ENCODE measurements at regions not wholly inside any gene's neighbourhood (a gene's known extent, or its start where the extent isn't known, plus 50 kb on each side); places are given as distances from the start of the nearest gene placed in this dataset.

DNA sequence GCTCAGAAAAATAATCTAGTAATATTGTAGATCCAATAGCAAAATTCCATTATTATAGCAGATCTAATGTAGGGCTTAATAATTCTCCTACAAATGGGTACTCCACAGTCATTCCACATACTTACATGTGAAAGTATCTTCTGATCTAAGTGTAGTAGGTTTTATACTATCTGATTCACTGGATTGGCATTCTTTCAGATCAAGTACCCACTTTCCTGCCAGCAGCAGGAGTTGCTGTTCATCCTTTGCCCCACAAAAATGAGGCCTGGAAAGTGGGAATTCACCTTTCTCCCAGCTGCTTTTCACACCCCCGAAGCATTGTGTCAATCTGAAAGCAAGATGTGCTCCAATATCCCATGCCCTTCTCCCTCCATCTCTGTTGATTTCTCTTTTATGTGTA is 77.1 kb upstream of the RXFP1 start:
- TF ChIP-seq, protein P1, sequence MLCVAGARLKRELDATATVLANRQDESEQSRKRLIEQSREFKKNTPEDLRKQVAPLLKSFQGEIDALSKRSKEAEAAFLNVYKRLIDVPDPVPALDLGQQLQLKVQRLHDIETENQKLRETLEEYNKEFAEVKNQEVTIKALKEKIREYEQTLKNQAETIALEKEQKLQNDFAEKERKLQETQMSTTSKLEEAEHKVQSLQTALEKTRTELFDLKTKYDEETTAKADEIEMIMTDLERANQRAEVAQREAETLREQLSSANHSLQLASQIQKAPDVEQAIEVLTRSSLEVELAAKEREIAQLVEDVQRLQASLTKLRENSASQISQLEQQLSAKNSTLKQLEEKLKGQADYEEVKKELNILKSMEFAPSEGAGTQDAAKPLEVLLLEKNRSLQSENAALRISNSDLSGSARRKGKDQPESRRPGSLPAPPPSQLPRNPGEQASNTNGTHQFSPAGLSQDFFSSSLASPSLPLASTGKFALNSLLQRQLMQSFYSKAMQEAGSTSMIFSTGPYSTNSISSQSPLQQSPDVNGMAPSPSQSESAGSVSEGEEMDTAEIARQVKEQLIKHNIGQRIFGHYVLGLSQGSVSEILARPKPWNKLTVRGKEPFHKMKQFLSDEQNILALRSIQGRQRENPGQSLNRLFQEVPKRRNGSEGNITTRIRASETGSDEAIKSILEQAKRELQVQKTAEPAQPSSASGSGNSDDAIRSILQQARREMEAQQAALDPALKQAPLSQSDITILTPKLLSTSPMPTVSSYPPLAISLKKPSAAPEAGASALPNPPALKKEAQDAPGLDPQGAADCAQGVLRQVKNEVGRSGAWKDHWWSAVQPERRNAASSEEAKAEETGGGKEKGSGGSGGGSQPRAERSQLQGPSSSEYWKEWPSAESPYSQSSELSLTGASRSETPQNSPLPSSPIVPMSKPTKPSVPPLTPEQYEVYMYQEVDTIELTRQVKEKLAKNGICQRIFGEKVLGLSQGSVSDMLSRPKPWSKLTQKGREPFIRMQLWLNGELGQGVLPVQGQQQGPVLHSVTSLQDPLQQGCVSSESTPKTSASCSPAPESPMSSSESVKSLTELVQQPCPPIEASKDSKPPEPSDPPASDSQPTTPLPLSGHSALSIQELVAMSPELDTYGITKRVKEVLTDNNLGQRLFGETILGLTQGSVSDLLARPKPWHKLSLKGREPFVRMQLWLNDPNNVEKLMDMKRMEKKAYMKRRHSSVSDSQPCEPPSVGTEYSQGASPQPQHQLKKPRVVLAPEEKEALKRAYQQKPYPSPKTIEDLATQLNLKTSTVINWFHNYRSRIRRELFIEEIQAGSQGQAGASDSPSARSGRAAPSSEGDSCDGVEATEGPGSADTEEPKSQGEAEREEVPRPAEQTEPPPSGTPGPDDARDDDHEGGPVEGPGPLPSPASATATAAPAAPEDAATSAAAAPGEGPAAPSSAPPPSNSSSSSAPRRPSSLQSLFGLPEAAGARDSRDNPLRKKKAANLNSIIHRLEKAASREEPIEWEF (IDR thresholded peaks at IDR 0.05; ENCODE audit: insufficient replicate concordance, low read depth, low read length), result no peak
- FAIRE-seq, result no peak
- H3K79me2 ChIP-seq (ENCODE audit: control insufficient read depth, insufficient read depth, low read length), result no peaks in the 10 kb centered on the region
- no peak for ATAC-seq
- BruUV-seq (replicated peaks), result no TSS peak
- H3K9me3 ChIP-seq (replicated peaks; ENCODE audit: control insufficient read depth, insufficient read depth, low read length), result no peaks in the 10 kb centered on the region
- no peaks in the 10 kb centered on the region for H3K27me3 ChIP-seq (replicated peaks in 1 of 2; ENCODE audit: control insufficient read depth in 2 of 2, insufficient read depth in 2 of 2, low read length in 1 of 2)
- H3K9ac ChIP-seq (ENCODE audit: control insufficient read depth, insufficient read depth, low read length), result no peak overlapping the region
- no peak overlapping the region for H3K4me3 ChIP-seq
- in situ Hi-C loops (cut with MboI) (no loop called here), intact Hi-C loops (cut with micrococcal nuclease; ENCODE audit: unreplicated experiment) (no loop called here)
- WGBS (ENCODE audit: insufficient coverage, insufficient replicate concordance, low lambda C conversion rate, missing lambda C conversion rate), result 0% methylated on average over 1 of the region's 1 CpG
- no peaks in the 10 kb centered on the region for H3K4me1 ChIP-seq (ENCODE audit: control insufficient read depth, insufficient read depth, low read length)
- POLR2A ChIA-PET, result no interaction called here
- RAD21 ChIA-PET (ENCODE audit: unreplicated experiment), result no interaction called here
- no peak for DNase-seq (ENCODE audit: low read depth, low spot score)
- CTCF ChIA-PET, result no interaction called here
- SMC1A ChIA-PET (ENCODE audit: uncharacterized antibody, unreplicated experiment), result no interaction called here
- H3K36me3 ChIP-seq (ENCODE audit: control insufficient read depth in 2 of 2, insufficient read depth in 2 of 2, low read length in 1 of 2), result no peaks in the 10 kb centered on the region
- no peak overlapping the region for H2AFZ ChIP-seq (ENCODE audit: control insufficient read depth, low read depth, low read length)
- no peak overlapping the region for H3K4me2 ChIP-seq (ENCODE audit: control insufficient read depth, insufficient read depth)
- no peak overlapping the region for H3K27ac ChIP-seq (ENCODE audit: control insufficient read depth, insufficient read depth)
- no peaks in the 10 kb centered on the region for H4K20me1 ChIP-seq (ENCODE audit: control insufficient read depth, insufficient read depth)

DNA sequence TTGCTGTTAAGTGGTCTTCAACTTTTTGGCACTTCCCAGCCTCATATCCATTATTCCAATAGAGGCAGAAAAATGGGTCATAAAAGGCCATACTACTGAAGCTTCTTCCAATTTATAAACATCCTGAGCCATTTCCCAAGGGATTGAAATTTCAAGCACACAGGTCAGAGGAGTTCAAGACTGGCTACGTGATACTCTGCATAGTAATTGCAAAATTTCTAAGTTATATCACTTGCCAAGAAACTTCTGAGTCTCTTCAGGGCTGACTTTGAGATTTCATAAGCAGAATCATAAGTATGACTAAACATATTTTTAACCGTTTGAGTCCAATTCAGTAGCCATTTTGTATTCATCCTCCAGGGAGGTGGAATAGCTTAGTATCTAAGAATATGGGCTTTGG is 75.6 kb upstream of the RXFP1 start:
- ATAC-seq (no peak), FAIRE-seq (no peak), DNase-seq (ENCODE audit: low read depth, low spot score) (no peak)
- Histone ChIP-seq H3K79me2 (ENCODE audit: control insufficient read depth, insufficient read depth, low read length) (no peaks in the 10 kb centered on the region), H3K36me3 (ENCODE audit: control insufficient read depth in 2 of 2, insufficient read depth in 2 of 2, low read length in 1 of 2) (no peaks in the 10 kb centered on the region), H3K4me2 (ENCODE audit: control insufficient read depth, insufficient read depth) (no peak overlapping the region), H3K9ac (ENCODE audit: control insufficient read depth, insufficient read depth, low read length) (no peak overlapping the region), H3K27ac (ENCODE audit: control insufficient read depth, insufficient read depth) (no peak overlapping the region), H3K9me3 (replicated peaks; ENCODE audit: control insufficient read depth, insufficient read depth, low read length) (no peaks in the 10 kb centered on the region), H2AFZ (ENCODE audit: control insufficient read depth, low read depth, low read length) (no peak overlapping the region), H4K20me1 (ENCODE audit: control insufficient read depth, insufficient read depth) (no peaks in the 10 kb centered on the region), H3K4me3 (no peak overlapping the region), H3K4me1 (ENCODE audit: control insufficient read depth, insufficient read depth, low read length) (no peaks in the 10 kb centered on the region), H3K27me3 (replicated peaks in 1 of 2; ENCODE audit: control insufficient read depth in 2 of 2, insufficient read depth in 2 of 2, low read length in 1 of 2) (no peaks in the 10 kb centered on the region)
- in situ Hi-C loops (cut with MboI), result no loop called here
- no TSS peak for BruUV-seq (replicated peaks)
- POLR2A ChIA-PET, result no interaction called here
- RAD21 ChIA-PET (ENCODE audit: unreplicated experiment), result no interaction called here
- 2% methylated on average over 2 of the region's 2 CpGs for WGBS (ENCODE audit: insufficient coverage, insufficient replicate concordance, low lambda C conversion rate, missing lambda C conversion rate)
- CTCF ChIA-PET, result no interaction called here
- intact Hi-C loops (cut with micrococcal nuclease; ENCODE audit: unreplicated experiment), result no loop called here
- SMC1A ChIA-PET (ENCODE audit: uncharacterized antibody, unreplicated experiment), result no interaction called here
- TF ChIP-seq KAT2A (conservative IDR thresholded peaks at IDR 0.05; ENCODE audit: control insufficient read depth, low read depth, low read length), result no peak
- TF ChIP-seq, protein P2, sequence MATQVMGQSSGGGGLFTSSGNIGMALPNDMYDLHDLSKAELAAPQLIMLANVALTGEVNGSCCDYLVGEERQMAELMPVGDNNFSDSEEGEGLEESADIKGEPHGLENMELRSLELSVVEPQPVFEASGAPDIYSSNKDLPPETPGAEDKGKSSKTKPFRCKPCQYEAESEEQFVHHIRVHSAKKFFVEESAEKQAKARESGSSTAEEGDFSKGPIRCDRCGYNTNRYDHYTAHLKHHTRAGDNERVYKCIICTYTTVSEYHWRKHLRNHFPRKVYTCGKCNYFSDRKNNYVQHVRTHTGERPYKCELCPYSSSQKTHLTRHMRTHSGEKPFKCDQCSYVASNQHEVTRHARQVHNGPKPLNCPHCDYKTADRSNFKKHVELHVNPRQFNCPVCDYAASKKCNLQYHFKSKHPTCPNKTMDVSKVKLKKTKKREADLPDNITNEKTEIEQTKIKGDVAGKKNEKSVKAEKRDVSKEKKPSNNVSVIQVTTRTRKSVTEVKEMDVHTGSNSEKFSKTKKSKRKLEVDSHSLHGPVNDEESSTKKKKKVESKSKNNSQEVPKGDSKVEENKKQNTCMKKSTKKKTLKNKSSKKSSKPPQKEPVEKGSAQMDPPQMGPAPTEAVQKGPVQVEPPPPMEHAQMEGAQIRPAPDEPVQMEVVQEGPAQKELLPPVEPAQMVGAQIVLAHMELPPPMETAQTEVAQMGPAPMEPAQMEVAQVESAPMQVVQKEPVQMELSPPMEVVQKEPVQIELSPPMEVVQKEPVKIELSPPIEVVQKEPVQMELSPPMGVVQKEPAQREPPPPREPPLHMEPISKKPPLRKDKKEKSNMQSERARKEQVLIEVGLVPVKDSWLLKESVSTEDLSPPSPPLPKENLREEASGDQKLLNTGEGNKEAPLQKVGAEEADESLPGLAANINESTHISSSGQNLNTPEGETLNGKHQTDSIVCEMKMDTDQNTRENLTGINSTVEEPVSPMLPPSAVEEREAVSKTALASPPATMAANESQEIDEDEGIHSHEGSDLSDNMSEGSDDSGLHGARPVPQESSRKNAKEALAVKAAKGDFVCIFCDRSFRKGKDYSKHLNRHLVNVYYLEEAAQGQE (IDR thresholded peaks at IDR 0.05; ENCODE audit: low read depth, low read length), result no peak
- no peak for TF ChIP-seq ATF3 (IDR thresholded peaks at IDR 0.05; ENCODE audit: borderline replicate concordance, extremely low read depth, low read depth, low read length)
- TF ChIP-seq ATF2 (IDR thresholded peaks at IDR 0.05; ENCODE audit: low read length), result no peak
- TF ChIP-seq BCL11A (IDR thresholded peaks at IDR 0.05; ENCODE audit: low read depth, low read length), result no peak
- no peak for TF ChIP-seq ZNF217 (IDR thresholded peaks at IDR 0.05)
- no peak for TF ChIP-seq EED (IDR thresholded peaks at IDR 0.05; ENCODE audit: low read depth)

All from GM12878 (cell line).